ENCODE measurements at regions not wholly inside any gene's neighbourhood (a gene's known extent, or its start where the extent isn't known, plus 50 kb on each side); places are given as distances from the start of the nearest gene placed in this dataset.

GRCh38 chr6:26216359-26216885 lies 129.2 kb downstream of the HFE start:
- intact Hi-C loops (cut with DNase I): no loop called here
- peak overlapping the region; percentile 60 to 94 (median 76) for H3K4me3 ChIP-seq (ENCODE audit: low read length in 3 of 3)
- H3K9me3 ChIP-seq (ENCODE audit: control insufficient read depth in 2 of 3, insufficient read depth in 1 of 3, low read length in 3 of 3): no peaks in the 10 kb centered on the region
- H3K27ac ChIP-seq (ENCODE audit: low read depth in 2 of 2, low read length in 2 of 2): peak overlapping the region; percentile 71 to 93
- DNase-seq (peak in 4 of 5 donors; percentile 94 to 100 (median 98)), FAIRE-seq (peak; percentile 98)
- peaks cover 0 to 6% (median 0%) of the 10 kb centered on the region in 3 donors for H3K4me1 ChIP-seq (ENCODE audit: control insufficient read depth in 2 of 3, insufficient read depth in 2 of 3, low read depth in 1 of 3, low read length in 3 of 3)
- no peaks in the 10 kb centered on the region for H3K36me3 ChIP-seq (ENCODE audit: control insufficient read depth in 2 of 3, insufficient read depth in 3 of 3, low read length in 3 of 3)
- H3K9ac ChIP-seq (ENCODE audit: low read length in 3 of 3): peak overlapping the region; percentile 11 to 99 (median 24)
- no peak for TF ChIP-seq CTCF (IDR thresholded peaks at IDR 0.05; ENCODE audit: borderline replicate concordance, extremely low read depth, insufficient read depth)
- H3K27me3 ChIP-seq (ENCODE audit: control insufficient read depth, insufficient read depth, low read length): no peaks in the 10 kb centered on the region

GRCh38 chr6:26216886-26217713 lies 129.9 kb downstream of the HFE start:
- no peaks in the 10 kb centered on the region for H3K9me3 ChIP-seq (ENCODE audit: control insufficient read depth in 2 of 3, insufficient read depth in 1 of 3, low read length in 3 of 3)
- peak overlapping the region; percentile 11 to 99 (median 24) for H3K9ac ChIP-seq (ENCODE audit: low read length in 3 of 3)
- no peak for TF ChIP-seq CTCF (IDR thresholded peaks at IDR 0.05; ENCODE audit: borderline replicate concordance, extremely low read depth, insufficient read depth)
- H3K4me1 ChIP-seq (ENCODE audit: control insufficient read depth in 2 of 3, insufficient read depth in 2 of 3, low read depth in 1 of 3, low read length in 3 of 3): peaks cover 0 to 6% (median 0%) of the 10 kb centered on the region in 3 donors
- DNase-seq (peak in 4 of 5 donors; percentile 90 to 95 (median 93)), FAIRE-seq (no peak)
- intact Hi-C loops (cut with DNase I): no loop called here
- H3K36me3 ChIP-seq (ENCODE audit: control insufficient read depth in 2 of 3, insufficient read depth in 3 of 3, low read length in 3 of 3): no peaks in the 10 kb centered on the region
- no peaks in the 10 kb centered on the region for H3K27me3 ChIP-seq (ENCODE audit: control insufficient read depth, insufficient read depth, low read length)
- peak overlapping the region; percentile 71 to 93 for H3K27ac ChIP-seq (ENCODE audit: low read depth in 2 of 2, low read length in 2 of 2)
- H3K4me3 ChIP-seq (ENCODE audit: low read length in 3 of 3): peak overlapping the region; percentile 60 to 97 (median 76)

GRCh38 chr6:26217714-26218075 lies 130.5 kb downstream of the HFE start:
- no peak for FAIRE-seq
- Histone ChIP-seq H3K4me3 (ENCODE audit: low read length in 3 of 3) (peak overlapping the region; percentile 60 to 97 (median 76)), H3K27me3 (ENCODE audit: control insufficient read depth, insufficient read depth, low read length) (no peaks in the 10 kb centered on the region), H3K27ac (ENCODE audit: low read depth in 2 of 2, low read length in 2 of 2) (peak overlapping the region; percentile 71 to 93), H3K9ac (ENCODE audit: low read length in 3 of 3) (peak overlapping the region in 2 of 3 donors; percentile 11 to 99), H3K36me3 (ENCODE audit: control insufficient read depth in 2 of 3, insufficient read depth in 3 of 3, low read length in 3 of 3) (no peaks in the 10 kb centered on the region), H3K9me3 (ENCODE audit: control insufficient read depth in 2 of 3, insufficient read depth in 1 of 3, low read length in 3 of 3) (no peaks in the 10 kb centered on the region), H3K4me1 (ENCODE audit: control insufficient read depth in 2 of 3, insufficient read depth in 2 of 3, low read depth in 1 of 3, low read length in 3 of 3) (peaks cover 0 to 6% (median 0%) of the 10 kb centered on the region in 3 donors)
- DNase-seq: peak in 4 of 5 donors; percentile 70 to 76 (median 72)
- no peak for TF ChIP-seq CTCF (IDR thresholded peaks at IDR 0.05; ENCODE audit: borderline replicate concordance, extremely low read depth, insufficient read depth)
- intact Hi-C loops (cut with DNase I): no loop called here

Measured in kidney (tissue), 13 donors.